COLO668 (cell line): ENCODE measurements at regions not wholly inside any gene's neighbourhood (a gene's known extent, or its start where the extent isn't known, plus 50 kb on each side); places are given as distances from the start of the nearest gene placed in this dataset.
A peak's percentile ranks its signal among the peaks of the same experiment; 100 is the strongest.

ENCODE experiments used
- DNase-seq: peaks from one replicate; lab custom pipeline; 2025; ENCODE audit not compliant: unreplicated experiment; lab: John Stamatoyannopoulos, UW

DNA sequence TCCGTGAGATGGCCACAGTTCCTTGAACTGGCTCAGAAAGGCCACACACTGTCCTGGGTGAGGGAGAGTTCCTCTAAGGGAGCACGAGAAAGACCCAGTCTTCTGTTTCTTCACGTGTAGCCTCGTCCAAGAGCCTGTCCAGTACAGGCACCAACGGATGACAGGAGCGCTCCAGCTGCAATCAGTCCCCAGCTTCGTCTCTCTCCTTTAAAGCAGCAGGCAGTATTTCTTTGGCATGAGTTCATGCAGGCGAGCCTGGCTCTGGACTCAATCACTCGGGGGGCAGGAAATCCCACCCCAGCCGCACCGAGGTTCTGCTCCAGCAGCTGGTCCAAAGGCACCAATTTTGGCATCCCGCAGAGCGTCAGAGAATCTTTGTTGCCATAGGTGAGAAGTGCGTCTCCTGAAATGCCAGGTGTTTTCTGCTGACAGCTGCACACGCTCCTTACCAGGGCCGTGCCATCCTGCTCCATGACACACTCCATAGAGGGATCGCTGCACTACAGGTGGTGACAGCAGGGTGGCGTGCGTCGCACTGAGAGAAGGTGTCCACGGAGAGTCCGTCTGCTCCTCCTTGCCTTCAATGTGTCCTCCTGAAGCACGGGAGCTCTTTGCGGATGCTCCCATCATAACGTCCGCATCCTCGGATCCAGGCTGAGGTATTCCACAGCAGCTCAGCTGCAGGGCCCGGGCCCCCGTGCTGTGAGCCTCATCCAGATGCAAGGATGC is 59.6 kb upstream of the AFDN start:
- peak; percentile 54 for DNase-seq

DNA sequence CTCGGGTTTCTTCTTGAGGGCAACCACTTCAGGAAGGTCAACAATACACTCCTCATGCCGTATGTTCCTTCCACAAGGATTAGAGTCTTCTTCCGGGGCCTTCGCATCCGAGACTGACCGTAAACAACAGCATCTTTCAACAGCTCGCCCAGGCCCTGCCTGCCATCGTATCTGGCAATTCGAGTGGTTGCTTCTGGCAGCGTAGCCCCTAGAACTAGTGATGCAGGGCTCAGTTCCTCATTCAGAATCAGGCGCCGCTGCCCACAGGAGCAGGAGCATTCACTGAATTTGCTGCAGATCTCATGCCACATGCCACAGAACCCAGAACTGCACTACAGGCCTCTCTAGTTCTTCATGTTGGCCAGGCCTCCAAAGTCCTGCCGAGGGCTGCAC is 59.0 kb upstream of the AFDN start:
- no peak for DNase-seq

DNA sequence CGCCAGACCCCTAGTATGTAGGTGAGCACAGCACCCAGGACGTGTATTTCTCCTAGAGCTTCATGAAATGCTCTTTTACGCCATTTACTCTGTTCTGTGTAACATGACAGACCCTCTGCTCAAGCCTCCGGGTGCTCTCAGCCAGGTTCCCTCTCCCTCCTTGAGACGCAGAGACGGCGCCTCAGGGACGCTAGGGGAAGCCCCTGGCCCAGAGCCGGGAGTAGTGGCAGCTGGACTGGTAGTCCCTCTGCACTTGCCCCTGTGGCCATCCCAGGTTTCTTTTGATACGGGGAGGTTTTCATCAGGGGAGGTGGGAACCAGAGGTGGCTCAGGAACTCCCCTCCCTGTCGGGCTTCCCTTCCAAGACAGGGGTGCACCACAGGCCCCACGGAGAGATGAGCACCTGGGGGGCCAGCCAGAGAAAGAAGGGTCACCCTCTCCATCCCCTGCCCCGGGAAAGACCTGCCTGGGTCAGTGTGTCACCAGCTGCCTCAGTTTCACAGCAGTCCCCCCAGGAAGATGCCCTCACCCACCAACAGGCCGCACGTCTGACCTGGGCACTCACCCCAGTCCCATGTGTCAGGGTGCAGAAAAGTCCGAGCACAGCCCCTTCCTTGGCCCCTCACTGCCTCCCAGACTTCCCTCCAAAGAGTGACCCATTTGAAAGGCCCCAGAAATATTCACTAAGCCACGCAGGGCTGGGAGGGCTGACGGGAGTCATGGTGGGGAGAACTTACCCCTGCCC is 58.1 kb upstream of the AFDN start:
- no peak for DNase-seq

DNA sequence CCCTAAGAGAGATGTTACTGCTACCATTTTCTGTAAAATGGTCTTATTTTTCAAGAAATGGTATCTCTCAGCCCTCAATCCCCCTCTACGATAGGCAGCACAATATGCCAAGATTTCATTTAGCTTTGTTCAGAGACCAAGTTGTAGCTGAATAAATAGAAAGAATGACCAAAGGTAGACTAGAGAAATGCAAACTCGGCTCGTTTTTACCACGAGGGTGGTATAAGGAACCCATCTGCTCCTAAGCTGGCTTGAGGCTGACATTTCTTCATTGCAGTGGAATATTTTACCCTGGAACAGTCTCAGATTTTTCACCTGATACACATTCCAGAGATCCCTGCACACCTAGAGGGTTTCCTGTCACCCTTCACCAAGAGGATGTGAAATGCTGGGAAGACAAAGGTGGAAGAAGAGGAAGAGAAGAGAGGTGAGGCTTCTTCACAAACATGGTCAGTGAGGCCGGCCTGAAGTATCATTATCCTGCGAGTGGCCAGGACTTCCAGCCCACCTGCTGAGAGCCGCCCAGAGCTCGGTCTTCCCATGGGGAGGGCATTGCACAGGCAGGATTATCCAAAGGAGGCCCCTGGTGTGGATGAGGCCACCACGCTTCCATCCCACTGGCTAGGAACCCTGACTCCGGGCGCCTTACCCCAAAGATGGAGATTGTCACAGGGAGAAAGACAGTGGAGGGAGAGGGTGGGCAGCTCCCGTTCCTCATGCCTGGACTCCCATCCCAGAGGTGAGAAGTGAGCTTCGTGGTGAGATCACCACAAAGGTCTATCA is 57.1 kb upstream of the AFDN start:
- DNase-seq, result no peak

DNA sequence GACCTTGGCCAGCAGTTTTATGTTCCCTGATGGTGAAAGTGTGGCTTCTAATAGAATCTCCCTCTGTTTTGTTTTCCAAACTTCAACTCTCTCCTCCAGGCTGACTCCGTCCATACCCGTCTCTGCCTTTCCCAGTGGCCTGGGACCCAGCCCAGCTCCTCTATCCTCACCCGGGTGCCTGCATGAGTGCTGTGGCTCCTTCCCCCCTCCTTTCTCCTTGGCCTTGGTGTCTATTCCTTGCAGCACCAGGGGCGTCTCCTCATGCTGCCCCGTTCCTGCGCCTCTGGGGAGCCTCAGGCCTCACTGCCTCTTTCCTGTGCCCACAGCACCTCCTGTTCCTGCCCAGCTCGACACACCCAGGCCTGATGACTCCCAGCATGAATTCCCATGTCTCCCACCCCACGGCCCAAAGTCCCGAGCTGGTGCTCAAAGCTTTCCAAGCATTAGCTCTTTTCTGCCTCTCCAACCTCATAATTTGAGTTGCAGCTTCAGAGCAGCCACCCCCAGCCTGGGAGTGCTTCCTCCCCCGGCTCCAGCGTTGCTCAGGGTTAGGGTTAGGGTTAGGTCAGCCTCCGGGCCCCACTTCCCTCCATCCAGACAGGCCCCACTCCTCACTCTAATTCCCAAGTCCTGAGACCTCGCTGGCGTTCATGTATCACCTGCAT is 56.3 kb upstream of the AFDN start:
- no peak for DNase-seq

DNA sequence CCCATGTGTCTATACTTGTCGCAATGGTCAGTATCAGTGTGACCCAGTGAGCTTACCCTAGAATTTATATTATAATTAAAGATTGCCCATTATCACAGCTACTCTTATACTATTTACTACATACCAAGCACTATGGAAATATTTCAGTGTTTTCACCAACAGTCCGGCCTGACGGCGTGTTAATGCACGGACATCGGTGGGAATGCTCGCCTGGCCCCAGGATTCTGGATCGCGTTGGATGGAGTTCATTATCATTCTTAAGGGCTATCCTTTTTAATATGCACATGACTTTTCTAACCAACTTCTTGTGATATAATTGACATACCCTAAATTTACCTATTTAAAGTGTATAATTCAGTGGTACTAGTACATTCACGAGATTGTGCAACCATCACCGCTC is 51.8 kb upstream of the AFDN start:
- no peak for DNase-seq

DNA sequence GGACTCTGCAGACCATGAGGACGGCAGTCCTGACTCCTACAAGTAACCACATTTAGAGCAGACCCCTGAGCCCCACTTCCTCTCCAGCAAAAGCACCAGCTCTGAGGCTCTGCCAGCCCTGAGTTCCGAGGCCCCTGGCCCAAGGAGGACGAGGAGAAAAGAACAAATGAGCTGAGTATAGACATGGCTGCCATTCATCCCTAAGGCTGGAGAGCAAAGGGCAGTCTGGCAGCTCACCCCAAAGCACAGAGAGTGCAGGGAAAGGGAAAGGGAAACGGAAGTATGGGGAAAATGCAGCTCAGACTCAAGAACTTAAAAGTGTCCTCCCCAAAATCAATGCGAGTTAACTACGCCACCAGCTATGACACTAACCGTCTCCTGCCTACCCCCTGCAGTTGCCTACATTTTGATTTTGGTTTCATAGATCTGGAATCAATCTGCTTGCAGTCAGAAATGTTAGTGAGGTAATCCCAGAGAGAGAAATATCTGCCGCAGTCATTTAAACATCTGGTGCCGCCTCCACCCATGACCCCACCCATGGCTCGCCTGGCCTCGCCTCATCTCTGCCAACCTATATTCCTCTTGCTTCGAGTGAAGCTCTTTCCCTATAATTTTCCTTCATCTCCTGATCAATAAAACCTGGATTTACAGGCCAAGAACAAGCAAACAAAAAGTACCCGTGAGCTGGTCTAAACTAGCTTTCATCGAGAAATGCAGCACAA is 49.6 kb upstream of the AFDN start:
- DNase-seq, result no peak
